ENCODE measurements at regions not wholly inside any gene's neighbourhood (a gene's known extent, or its start where the extent isn't known, plus 50 kb on each side); places are given as distances from the start of the nearest gene placed in this dataset.
A peak's percentile ranks its signal among the peaks of the same experiment; 100 is the strongest.

DNA sequence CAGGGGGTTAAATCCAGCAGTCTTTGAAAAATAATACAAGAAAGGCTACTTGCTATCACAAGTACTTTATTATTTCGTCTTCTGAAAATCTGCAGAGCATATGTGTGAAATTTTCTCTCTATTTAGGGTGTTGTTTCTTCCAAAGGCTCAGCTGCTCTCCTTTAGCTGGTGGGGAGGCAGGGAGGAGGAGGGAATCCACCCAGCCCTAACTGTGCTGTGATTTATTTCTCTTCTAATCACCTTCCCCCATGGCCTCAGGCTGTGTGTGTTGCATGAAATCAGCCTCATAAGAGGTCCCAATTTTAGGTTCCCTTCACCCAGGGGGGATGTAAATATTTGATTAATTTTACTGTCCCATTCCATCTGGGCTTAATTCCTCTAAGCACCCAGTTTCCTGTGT is 77.6 kb upstream of the PGBD5 start (continued):
- TF ChIP-seq ZNF124 (CRISPR knock-in tag; IDR thresholded peaks at IDR 0.05) (no peak), RCOR2 (CRISPR knock-in tag; IDR thresholded peaks at IDR 0.05) (no peak)
- TF ChIP-seq, protein P1, sequence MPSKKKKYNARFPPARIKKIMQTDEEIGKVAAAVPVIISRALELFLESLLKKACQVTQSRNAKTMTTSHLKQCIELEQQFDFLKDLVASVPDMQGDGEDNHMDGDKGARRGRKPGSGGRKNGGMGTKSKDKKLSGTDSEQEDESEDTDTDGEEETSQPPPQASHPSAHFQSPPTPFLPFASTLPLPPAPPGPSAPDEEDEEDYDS (CRISPR knock-in tag; IDR thresholded peaks at IDR 0.05) = no peak

DNA sequence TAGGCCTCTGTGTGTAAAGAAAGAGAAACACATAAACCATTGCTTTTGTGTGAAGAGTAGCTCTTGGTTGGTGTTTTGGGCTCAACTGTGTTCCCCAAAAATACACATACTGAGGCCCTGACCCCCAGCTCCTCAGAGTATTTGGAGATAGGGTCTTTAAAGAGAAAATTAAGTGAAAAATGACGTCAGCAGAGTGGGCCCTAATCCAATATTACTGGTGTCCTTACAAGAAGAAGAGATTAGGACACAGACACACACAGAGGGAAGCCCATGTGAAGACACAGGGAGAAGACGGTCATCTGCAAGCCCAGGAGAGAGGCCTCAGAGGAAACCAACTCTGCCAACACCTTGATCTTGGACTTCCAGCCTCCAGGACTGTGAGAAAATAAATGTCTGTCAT is 76.9 kb upstream of the PGBD5 start:
- Histone ChIP-seq H3K9ac (ENCODE audit: insufficient read depth, low read depth, low read length) (no peak overlapping the region), H3K4me1 (ENCODE audit: insufficient read depth, low read length) (no peaks in the 10 kb centered on the region), H3K79me2 (ENCODE audit: insufficient read depth, low read length) (no peaks in the 10 kb centered on the region), H4K20me1 (ENCODE audit: insufficient read depth, low read length) (no peaks in the 10 kb centered on the region), H3K36me3 (replicated peaks in 1 of 2; ENCODE audit: control insufficient read depth in 1 of 2, insufficient read depth in 2 of 2, low read length in 2 of 2) (no peaks in the 10 kb centered on the region), H3K27me3 (ENCODE audit: control insufficient read depth in 1 of 2, insufficient read depth in 2 of 2, low read length in 2 of 2) (0 out of 5 replicates have a peak, but pooled peaks cover 0 to 6% of the 10 kb centered on the region in 2 experiments), H3K4me3 (replicated peaks in 1 of 3; ENCODE audit: insufficient read depth in 1 of 3, low read depth in 2 of 3, low read length in 3 of 3) (no peak overlapping the region), H3K9me3 (ENCODE audit: low read length) (no peaks in the 10 kb centered on the region), H2AFZ (ENCODE audit: low read length) (no peak overlapping the region), H3K27ac (ENCODE audit: extremely low read length, insufficient read depth, low read length) (no peak overlapping the region), H3K4me2 (ENCODE audit: low read depth, low read length) (no peak overlapping the region)
- ChIA-PET CTCF (ENCODE audit: low intra/inter-chr PET ratio, low total read pairs) (no interaction called here), POLR2A (no interaction called here)
- FAIRE-seq (no peak), ATAC-seq (no peak), DNase-seq (ENCODE audit: low spot score) (no peak)
- intact Hi-C loops (cut with micrococcal nuclease; ENCODE audit: unreplicated experiment) = no loop called here
- no peak for TF ChIP-seq ZNF382 (CRISPR knock-in tag; IDR thresholded peaks at IDR 0.05; ENCODE audit: borderline replicate concordance)
- TF ChIP-seq ATF7 (IDR thresholded peaks at IDR 0.05) = peak; percentile 81
- no peak for TF ChIP-seq ATF7 (CRISPR knock-in tag; IDR thresholded peaks at IDR 0.05)
- TF ChIP-seq, protein P2, sequence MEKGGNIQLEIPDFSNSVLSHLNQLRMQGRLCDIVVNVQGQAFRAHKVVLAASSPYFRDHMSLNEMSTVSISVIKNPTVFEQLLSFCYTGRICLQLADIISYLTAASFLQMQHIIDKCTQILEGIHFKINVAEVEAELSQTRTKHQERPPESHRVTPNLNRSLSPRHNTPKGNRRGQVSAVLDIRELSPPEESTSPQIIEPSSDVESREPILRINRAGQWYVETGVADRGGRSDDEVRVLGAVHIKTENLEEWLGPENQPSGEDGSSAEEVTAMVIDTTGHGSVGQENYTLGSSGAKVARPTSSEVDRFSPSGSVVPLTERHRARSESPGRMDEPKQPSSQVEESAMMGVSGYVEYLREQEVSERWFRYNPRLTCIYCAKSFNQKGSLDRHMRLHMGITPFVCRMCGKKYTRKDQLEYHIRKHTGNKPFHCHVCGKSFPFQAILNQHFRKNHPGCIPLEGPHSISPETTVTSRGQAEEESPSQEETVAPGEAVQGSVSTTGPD (CRISPR knock-in tag; IDR thresholded peaks at IDR 0.05) = no peak
- no peak for TF ChIP-seq ZIK1 (CRISPR knock-in tag; IDR thresholded peaks at IDR 0.05; ENCODE audit: borderline replicate concordance, low read depth)
- peak; percentile 81 for TF ChIP-seq CREB1 (IDR thresholded peaks at IDR 0.05)
- no peak for TF ChIP-seq CREB1 (CRISPR knock-in tag; IDR thresholded peaks at IDR 0.05)
- TF ChIP-seq PHB2 (IDR thresholded peaks at IDR 0.05; ENCODE audit: partially characterized antibody) = no peak
- 42% methylated on average over 2 of the region's 2 CpGs for WGBS (ENCODE audit: low lambda C conversion rate)
- in situ Hi-C loops (cut with HindIII; ENCODE audit: extremely low pct_ligation_motif_present, low pct_unique_long_range_greater_than_20kb) = no loop called here
- BruUV-seq (replicated peaks) = no TSS peak

All from HepG2 (cell line).